ENCODE measurements at regions not wholly inside any gene's neighbourhood (a gene's known extent, or its start where the extent isn't known, plus 50 kb on each side); places are given as distances from the start of the nearest gene placed in this dataset.

GRCh38 chr6:103081876-103082630, 1688.5 kb downstream of the GRIK2 start:
- no peaks in the 10 kb centered on the region for H3K4me1 ChIP-seq
- no peak overlapping the region for H3K4me3 ChIP-seq
- DNase-seq, result no peak
- H3K27ac ChIP-seq, result no peak overlapping the region
- no peaks in the 10 kb centered on the region for H3K36me3 ChIP-seq
- H3K27me3 ChIP-seq, result no peaks in the 10 kb centered on the region
- H3K9me3 ChIP-seq (replicated peaks), result no peaks in the 10 kb centered on the region

DNA sequence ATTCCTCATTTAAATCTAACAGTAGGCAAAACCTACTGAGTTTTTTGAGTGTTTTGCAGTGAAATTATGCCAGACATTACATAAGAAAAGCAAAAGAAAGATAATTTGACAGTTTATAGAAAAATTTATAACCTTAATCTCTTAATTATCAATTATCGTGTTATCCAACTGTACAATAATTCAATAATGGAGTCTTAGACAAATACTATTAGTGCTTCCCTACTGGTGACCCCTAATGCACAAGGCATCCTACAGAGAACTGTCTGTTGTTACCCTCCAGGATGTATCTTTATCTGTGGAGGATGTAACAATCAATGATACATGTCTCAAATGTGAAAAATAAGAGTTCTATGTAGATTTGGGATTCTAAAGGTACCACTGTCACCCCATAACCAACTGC, 1687.6 kb downstream of the GRIK2 start:
- Histone ChIP-seq H3K36me3 (no peaks in the 10 kb centered on the region), H3K4me1 (no peaks in the 10 kb centered on the region)
- DNase-seq, result no peak

DNA sequence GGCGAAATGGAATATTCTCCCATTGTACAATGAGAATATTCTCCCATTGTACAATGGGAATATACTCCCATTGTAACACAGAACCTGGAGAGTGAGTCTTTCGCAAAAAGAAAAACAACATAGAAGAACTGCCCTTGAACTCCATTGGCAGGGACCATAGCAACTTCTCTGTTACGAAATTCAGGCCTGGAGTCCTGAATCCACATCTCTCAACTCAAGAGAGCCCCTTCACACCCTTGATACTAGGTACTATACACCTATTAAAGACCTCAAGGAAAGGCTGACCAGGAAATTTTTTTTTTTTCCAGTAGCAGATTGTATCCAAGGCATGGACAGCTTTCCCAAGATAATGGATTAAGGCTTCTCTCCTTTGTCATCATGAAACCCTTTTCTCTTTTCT, 1687.0 kb downstream of the GRIK2 start:
- Histone ChIP-seq H3K4me1 (no peaks in the 10 kb centered on the region), H3K27ac (no peak overlapping the region), H3K36me3 (no peaks in the 10 kb centered on the region), H3K4me3 (no peak overlapping the region), H3K27me3 (no peaks in the 10 kb centered on the region), H3K9me3 (replicated peaks) (no peaks in the 10 kb centered on the region)
- no peak for DNase-seq

More for the DNA sequence above, 1687.6 kb downstream of the GRIK2 start:
- no peaks in the 10 kb centered on the region for H3K27me3 ChIP-seq
- H3K9me3 ChIP-seq (replicated peaks), result no peaks in the 10 kb centered on the region
- no peak overlapping the region for H3K4me3 ChIP-seq
- no peak overlapping the region for H3K27ac ChIP-seq

GRCh38 chr6:103079867-103080266, 1686.4 kb downstream of the GRIK2 start:
- Histone ChIP-seq H3K9me3 (replicated peaks) (no peaks in the 10 kb centered on the region), H3K4me1 (no peaks in the 10 kb centered on the region), H3K27me3 (no peaks in the 10 kb centered on the region), H3K27ac (no peak overlapping the region), H3K36me3 (no peaks in the 10 kb centered on the region), H3K4me3 (no peak overlapping the region)
- DNase-seq, result no peak

GRCh38 chr6:103062136-103062535, 1668.6 kb downstream of the GRIK2 start:
- no peaks in the 10 kb centered on the region for H3K36me3 ChIP-seq
- no peaks in the 10 kb centered on the region for H3K27me3 ChIP-seq
- H3K4me3 ChIP-seq, result no peak overlapping the region
- no peak overlapping the region for H3K27ac ChIP-seq
- H3K4me1 ChIP-seq, result no peaks in the 10 kb centered on the region
- H3K9me3 ChIP-seq (replicated peaks), result no peaks in the 10 kb centered on the region
- DNase-seq, result no peak

- no peaks in the 10 kb centered on the region for H3K36me3 ChIP-seq
- no peaks in the 10 kb centered on the region; the same call in 1 of the 2 replicates for H3K27me3 ChIP-seq
- no peak overlapping the region for H3K27ac ChIP-seq
- no peak overlapping the region for H3K4me3 ChIP-seq
- DNase-seq, result no peak
- no peaks in the 10 kb centered on the region for H3K9me3 ChIP-seq (replicated peaks)
- H3K4me1 ChIP-seq, result no peaks in the 10 kb centered on the region
Observed at GRCh38 chr6:103047567-103047966, 1654.1 kb downstream of the GRIK2 start.

GRCh38 chr6:103042336-103042735, 1648.8 kb downstream of the GRIK2 start:
- Histone ChIP-seq H3K36me3 (no peaks in the 10 kb centered on the region), H3K27ac (no peak overlapping the region)
- peak in 1 of 2 experiments; percentile 29 for DNase-seq

GRCh38 chr6:103036846-103037245, 1643.3 kb downstream of the GRIK2 start:
- no peaks in the 10 kb centered on the region for H3K4me1 ChIP-seq
- H3K9me3 ChIP-seq (replicated peaks), result no peaks in the 10 kb centered on the region
- H3K27me3 ChIP-seq, result no peaks in the 10 kb centered on the region
- H3K4me3 ChIP-seq, result no peak overlapping the region
- no peaks in the 10 kb centered on the region for H3K36me3 ChIP-seq
- no peak overlapping the region for H3K27ac ChIP-seq
- no peak for DNase-seq

More at GRCh38 chr6:103042336-103042735, 1648.8 kb downstream of the GRIK2 start:
- no peak overlapping the region for H3K4me3 ChIP-seq
- no peaks in the 10 kb centered on the region; the same call in 1 of the 2 replicates for H3K27me3 ChIP-seq
- H3K4me1 ChIP-seq, result no peaks in the 10 kb centered on the region
- no peaks in the 10 kb centered on the region for H3K9me3 ChIP-seq (replicated peaks)

DNA sequence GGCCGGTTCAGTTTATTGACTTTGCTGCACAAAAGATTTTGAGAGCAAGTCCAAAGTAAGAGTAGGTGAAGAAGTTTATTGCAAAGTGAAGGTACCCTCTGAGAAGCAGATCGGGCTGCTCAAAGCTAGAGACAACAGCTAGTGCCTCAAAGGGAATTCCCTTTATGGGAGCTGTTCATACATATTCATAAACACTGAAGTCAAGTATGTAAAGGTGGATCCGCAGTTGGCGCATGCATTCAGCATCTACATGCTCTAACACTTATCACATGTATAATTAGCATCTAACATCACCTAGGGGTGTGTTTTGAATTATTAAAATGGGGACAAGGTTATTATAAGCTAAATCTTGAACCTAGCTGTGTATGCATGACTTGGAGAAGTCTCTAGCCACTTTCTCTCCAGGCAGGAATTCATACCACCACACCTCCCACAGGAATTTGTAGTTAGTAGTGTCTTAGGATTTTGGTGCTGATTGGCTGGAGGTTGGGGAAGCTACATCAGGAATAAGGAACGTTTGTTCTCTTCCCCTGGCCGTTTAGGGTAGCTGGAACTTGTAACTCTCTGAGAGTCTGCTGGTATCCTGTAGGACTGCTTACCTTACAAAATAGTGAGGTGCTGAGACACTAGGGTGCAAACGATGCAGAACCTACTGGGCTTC, 1633.9 kb downstream of the GRIK2 start:
- no peaks in the 10 kb centered on the region for H3K36me3 ChIP-seq
- H3K27me3 ChIP-seq, result 0 out of 2 replicates have a peak, but pooled peaks cover 7% of the 10 kb centered on the region
- no peak overlapping the region for H3K4me3 ChIP-seq
- DNase-seq, result no peak
- H3K27ac ChIP-seq, result no peak overlapping the region
- H3K4me1 ChIP-seq, result no peaks in the 10 kb centered on the region
- no peaks in the 10 kb centered on the region for H3K9me3 ChIP-seq (replicated peaks)

DNA sequence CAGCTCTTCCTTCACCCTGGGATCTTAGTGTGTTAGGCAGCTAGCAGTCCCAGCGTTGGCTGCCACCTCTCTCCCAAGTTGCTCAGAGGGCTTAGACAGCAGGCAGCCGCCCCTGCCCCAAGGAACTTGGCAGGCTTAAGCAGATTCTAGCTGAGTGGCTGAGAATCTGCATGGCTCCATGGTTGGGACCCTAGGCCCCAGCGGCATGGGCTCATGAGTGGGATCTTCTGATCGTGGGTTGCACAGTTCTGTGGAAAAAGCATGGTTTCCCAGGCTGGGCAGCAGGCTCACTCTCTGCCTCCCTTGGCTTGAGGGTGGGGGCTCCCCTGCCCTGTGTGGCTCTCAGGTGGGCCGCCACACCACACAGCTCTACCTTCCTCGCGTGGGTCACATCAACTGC, 1624.9 kb downstream of the GRIK2 start:
- H3K27ac ChIP-seq, result no peak overlapping the region
- H3K4me3 ChIP-seq, result no peak overlapping the region
- DNase-seq, result no peak
- no peaks in the 10 kb centered on the region for H3K9me3 ChIP-seq (replicated peaks)
- no peaks in the 10 kb centered on the region for H3K4me1 ChIP-seq
- H3K36me3 ChIP-seq, result no peaks in the 10 kb centered on the region
- H3K27me3 ChIP-seq, result no peaks in the 10 kb centered on the region

DNA sequence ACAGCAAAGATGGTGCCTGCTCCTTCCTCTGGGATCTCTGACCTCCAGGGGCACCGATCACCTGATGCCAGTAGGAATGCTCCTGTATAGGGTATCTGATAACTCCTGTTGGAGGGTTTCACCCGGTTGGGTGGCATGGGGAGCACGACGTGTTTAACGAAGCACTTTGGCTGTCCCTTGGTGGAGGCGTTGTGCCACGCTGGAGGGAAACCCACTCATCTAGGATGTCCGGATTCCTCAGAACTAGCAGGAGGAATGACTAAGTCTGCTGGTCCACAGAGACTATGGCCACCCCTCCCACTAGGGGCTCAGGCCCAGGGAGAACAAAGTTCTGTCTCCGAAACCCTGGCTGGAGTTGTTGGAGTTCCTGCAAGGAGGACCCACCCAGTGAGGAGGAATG, 1624.4 kb downstream of the GRIK2 start:
- no peaks in the 10 kb centered on the region for H3K36me3 ChIP-seq
- no peaks in the 10 kb centered on the region for H3K9me3 ChIP-seq (replicated peaks)
- no peak overlapping the region for H3K27ac ChIP-seq
- H3K27me3 ChIP-seq, result no peaks in the 10 kb centered on the region
- H3K4me3 ChIP-seq, result no peak overlapping the region
- H3K4me1 ChIP-seq, result no peaks in the 10 kb centered on the region
- DNase-seq, result no peak

DNA sequence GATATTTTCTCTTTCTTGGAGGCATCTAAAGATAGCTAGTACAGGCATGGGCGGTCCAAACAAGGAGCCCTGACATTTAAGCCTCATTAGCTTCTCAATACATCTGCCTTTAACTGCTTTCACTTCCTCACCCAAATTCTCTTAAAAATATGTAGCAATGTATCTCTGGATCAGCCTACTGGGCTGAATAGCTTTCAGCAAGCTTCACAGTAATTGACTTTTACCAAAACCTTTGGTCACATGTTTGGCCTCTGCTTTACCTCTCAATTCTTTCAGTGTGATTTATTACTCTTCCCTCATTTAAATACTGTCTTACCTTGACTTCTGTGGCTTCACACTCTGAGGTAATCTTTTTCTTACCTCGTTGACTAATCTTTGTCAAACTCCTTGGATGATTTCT, 1618.1 kb downstream of the GRIK2 start:
- no peak for DNase-seq
- no peaks in the 10 kb centered on the region for H3K36me3 ChIP-seq

DNA sequence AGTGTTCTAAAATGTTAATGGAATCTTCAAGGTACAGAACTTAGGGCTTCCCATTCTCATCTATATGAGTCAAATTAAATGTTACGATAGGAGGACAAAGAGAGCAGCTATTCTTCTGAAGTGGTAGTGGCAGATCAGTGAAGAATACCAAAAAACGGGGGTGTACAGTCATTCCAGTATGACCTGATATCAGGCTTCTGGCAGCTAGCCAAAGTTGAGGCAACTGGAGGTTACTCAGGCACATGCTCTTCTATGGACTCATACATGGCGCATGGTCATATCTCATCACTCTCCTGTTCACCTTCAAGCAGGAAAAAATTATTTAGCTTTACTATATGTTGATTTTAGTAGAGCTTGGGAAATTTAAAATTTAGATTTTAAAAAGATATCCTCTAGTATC, 1608.8 kb downstream of the GRIK2 start:
- Histone ChIP-seq H3K27ac (no peak overlapping the region), H3K27me3 (no peaks in the 10 kb centered on the region), H3K36me3 (no peaks in the 10 kb centered on the region; the same call in 1 of the 2 replicates), H3K4me3 (no peak overlapping the region), H3K4me1 (no peaks in the 10 kb centered on the region), H3K9me3 (replicated peaks) (no peaks in the 10 kb centered on the region)
- peak; percentile 11 to 12 for DNase-seq

More for the DNA sequence above, 1618.1 kb downstream of the GRIK2 start:
- Histone ChIP-seq H3K27ac (no peak overlapping the region), H3K9me3 (replicated peaks) (no peaks in the 10 kb centered on the region), H3K4me3 (no peak overlapping the region), H3K27me3 (no peaks in the 10 kb centered on the region), H3K4me1 (no peaks in the 10 kb centered on the region)

DNA sequence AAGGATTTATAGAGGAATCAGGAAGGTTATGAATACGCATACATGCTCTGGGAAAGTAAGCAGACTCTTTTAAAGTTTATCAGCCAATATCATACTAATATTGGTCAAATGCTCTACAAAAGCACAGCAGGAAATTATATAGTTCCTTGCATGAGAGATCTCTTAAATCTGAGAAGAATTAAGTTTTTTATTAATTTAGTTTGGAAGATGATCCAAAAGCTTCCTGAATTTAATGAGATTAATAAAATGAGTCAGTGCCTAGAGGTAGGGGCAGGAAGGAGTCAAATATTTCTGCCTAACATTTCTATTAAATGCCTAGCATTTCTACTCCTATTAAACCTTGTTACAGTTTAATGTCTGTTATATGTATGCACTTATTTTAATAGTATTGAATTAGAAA, 1608.2 kb downstream of the GRIK2 start:
- H3K27me3 ChIP-seq, result no peaks in the 10 kb centered on the region

GRCh38 chr6:103000688-103001087, 1607.2 kb downstream of the GRIK2 start:
- no peaks in the 10 kb centered on the region; the same call in 1 of the 2 replicates for H3K36me3 ChIP-seq
- no peak overlapping the region for H3K27ac ChIP-seq
- DNase-seq, result no peak
- H3K4me3 ChIP-seq, result no peak overlapping the region
- H3K27me3 ChIP-seq, result no peaks in the 10 kb centered on the region
- no peaks in the 10 kb centered on the region for H3K9me3 ChIP-seq (replicated peaks)
- no peaks in the 10 kb centered on the region for H3K4me1 ChIP-seq

More for the DNA sequence above, 1608.2 kb downstream of the GRIK2 start:
- DNase-seq, result no peak
- H3K4me1 ChIP-seq, result no peaks in the 10 kb centered on the region
- H3K9me3 ChIP-seq (replicated peaks), result no peaks in the 10 kb centered on the region
- H3K27ac ChIP-seq, result no peak overlapping the region
- H3K36me3 ChIP-seq, result no peaks in the 10 kb centered on the region; the same call in 1 of the 2 replicates
- H3K4me3 ChIP-seq, result no peak overlapping the region
